Kidney capillary endothelial cell (primary cell): ENCODE measurements at regions not wholly inside any gene's neighbourhood (a gene's known extent, or its start where the extent isn't known, plus 50 kb on each side); places are given as distances from the start of the nearest gene placed in this dataset.
A peak's percentile ranks its signal among the peaks of the same experiment; 100 is the strongest.

Experiments used
- DNase-seq: peaks from one replicate; pipeline ENCODE4 v3.0.0-alpha.2; 2018; ENCODE audit warnings: low spot score

- no peak for DNase-seq
These were observed 65.7 kb upstream of the PITRM1 start for GRCh38 chr10:3238115-3238871.

DNA sequence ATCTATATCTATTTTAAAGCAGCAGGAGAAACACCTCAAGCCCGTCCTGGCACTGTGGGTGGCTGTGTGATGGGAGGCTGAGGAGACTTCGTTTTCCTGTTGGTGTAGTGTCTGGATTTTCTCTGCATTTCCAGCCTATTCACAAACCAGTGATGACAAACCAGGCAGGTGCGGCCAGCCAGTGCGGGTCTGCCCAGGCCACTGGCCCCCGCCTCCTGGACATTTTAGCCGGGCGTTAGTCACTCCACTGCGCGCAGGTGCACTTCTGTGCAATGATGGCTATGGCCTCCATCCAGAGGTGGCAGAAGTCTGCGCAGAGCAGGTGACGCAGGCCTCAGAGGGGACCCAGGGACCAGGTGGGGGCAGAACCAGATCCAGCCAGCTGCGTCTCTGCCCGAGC lies 64.9 kb upstream of the PITRM1 start:
- DNase-seq = no peak

DNA sequence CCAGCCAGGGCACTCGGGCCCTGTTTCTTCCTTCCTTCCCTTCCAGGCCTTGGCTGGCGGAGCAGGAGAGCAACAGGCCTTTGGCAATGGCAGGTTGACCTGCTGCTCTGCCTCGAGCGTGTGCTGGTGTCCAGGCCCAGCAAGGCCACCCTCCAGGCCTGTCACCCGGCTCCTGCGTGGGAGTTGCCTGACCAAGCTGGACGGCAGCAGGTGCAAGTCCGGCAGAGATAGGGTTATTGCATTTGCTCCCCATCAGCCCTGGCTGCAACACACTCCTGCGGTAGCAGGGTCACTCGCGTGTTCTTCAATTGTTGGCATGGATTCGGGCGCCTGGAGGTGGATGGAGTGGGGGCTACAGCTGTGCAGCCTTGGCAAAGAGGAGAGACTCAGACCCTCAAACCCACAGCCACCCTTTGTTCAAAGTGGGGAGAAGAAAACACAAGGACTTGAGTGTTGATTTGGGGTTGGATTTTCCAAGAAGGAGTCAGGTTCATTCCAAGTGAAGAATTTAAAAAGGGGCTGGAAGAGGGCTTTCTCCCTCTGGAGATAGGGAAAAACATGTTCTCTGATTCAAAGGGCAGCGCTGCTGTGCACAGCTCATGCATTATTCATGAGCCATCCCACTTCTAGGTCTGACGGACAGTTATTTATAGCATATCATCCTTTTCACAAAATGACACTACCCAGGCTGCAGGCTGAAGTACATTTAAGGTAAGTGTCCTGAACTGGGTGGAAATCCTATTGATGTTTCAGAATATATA lies 64.2 kb upstream of the PITRM1 start:
- no peak for DNase-seq

GRCh38 chr10:3235996-3236510 lies 63.5 kb upstream of the PITRM1 start:
- DNase-seq = no peak

DNA sequence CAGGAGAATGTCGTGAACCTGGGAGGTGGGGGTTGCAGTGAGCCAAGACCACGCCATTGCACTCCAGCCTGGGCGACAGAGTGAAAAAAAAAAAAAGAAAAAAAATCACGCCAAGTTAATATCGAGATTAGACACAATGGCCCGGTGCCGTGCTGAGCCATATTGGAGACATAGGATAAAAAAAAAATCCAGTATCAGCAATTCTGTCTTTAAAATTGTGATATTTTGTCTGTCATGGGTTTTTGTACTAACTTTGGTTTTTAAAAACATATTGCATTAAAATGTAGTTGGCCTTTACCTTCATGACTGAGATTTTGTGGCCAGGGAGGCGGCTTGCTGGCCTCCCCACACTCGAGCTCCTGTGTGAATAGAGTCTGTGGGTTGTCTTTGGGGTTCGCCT lies 62.8 kb upstream of the PITRM1 start:
- DNase-seq = no peak

- no peak for DNase-seq
These were observed 61.0 kb upstream of the PITRM1 start for GRCh38 chr10:3233486-3233990.

GRCh38 chr10:3231951-3232730 lies 59.6 kb upstream of the PITRM1 start:
- DNase-seq = no peak

DNA sequence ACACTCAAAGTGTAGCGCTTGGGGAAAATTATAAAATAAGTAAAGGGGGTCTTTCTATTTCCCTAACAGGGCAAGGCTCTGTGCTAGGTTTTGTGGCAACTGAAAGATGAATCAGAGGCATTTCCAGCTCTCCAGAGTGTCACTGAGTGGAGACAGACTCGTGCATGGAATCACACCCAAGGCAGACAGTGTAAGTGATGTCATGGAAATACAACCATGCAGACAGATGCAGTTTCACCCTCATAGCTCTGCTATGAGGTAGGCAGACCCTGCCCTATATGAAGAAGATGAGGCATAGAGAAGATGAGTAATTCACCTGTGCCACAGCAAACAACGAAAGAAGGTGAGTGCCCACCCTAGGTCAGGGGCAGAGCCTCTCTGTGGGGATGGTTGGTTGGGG lies 57.2 kb upstream of the PITRM1 start:
- DNase-seq = no peak

GRCh38 chr10:3228629-3228945 lies 56.0 kb upstream of the PITRM1 start:
- no peak for DNase-seq

DNA sequence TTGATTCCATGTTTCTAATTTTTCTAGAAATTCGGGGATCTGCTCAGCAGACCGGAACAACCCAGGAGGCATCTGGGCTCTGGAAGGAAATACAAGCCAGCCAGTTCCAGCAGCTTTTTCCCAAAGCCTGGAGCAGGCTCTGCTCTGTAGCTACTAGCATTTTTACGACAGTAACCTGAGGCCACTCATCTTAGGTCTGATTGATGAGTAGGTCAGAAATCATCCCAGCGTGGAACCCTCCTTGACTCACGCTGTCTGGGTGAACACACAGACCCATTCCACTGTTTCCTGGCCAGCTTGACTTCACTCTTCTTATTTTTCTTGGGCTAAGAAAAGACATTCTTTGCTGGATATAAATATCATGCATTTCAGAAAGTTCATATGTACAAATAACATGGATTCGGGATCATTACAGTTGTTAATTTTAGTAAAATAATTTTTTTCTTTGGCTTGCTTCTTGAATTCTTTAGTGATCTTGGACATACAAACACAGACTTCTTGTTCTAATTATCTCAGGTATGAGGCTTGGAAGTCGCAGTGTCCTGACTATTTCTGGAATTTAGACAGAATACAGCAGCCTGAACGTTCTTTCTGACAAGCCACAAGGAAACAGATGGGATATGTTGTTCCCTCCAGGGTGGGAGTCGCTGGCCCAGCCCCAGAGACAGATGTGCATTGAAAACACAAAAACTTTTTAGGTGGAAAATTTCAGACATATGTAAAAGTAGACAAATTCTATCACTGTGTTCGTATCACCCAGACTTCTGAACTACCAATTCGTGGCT lies 54.6 kb upstream of the PITRM1 start:
- peak; percentile 69 for DNase-seq

GRCh38 chr10:3225561-3225960 lies 53.0 kb upstream of the PITRM1 start:
- no peak for DNase-seq

DNA sequence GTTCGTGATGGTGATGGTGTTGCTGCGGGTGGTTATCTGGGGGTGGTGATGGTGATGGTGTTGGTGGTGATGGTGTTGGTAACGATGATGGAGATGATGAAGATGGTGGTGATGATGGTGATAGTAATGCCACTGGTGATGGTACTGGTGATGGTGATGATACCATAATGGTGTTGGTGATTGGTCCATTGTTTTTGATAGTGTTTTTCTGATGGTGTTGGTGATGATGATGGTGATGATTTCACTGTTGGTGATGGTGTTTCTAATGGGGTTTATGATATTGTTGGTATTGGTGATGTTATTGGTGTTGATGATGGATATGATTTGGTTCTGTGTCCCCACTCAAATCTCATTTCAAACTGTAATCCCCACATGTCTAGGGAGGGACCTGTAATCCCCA lies 51.7 kb upstream of the PITRM1 start:
- no peak for DNase-seq

GRCh38 chr10:3222626-3223025 lies 50.0 kb upstream of the PITRM1 start:
- no peak for DNase-seq
